HFFc6 (cell line): ENCODE measurements at regions not wholly inside any gene's neighbourhood (a gene's known extent, or its start where the extent isn't known, plus 50 kb on each side); places are given as distances from the start of the nearest gene placed in this dataset.

Experiments
- DNase-seq: peaks from one replicate; pipeline ENCODE4 v3.0.0-alpha.2; 2018
- H3K27ac Mint-ChIP-seq: 2 replicates; pipeline ENCODE4 v1.8.0; 2020; ENCODE audit warnings: mild to moderate bottlenecking, mixed read lengths
- H3K27me3 Mint-ChIP-seq: 2 replicates; pipeline ENCODE4 v1.8.0; 2021; ENCODE audit warnings: mild to moderate bottlenecking, moderate library complexity, mixed read lengths; ENCODE audit not compliant: insufficient read depth
- H3K36me3 Mint-ChIP-seq: 2 replicates; pipeline ENCODE4 v1.8.0; 2021; ENCODE audit warnings: low read depth, mixed read lengths
- H3K4me1 Mint-ChIP-seq: 2 replicates; pipeline ENCODE4 v1.8.0; 2020; ENCODE audit warnings: low read depth, mixed read lengths
- H3K4me3 Mint-ChIP-seq: 2 replicates; pipeline ENCODE4 v1.8.0; 2020; ENCODE audit warnings: mild to moderate bottlenecking, moderate library complexity, mixed read lengths
- H3K9me3 Mint-ChIP-seq: 2 replicates; pipeline ENCODE4 v1.8.0; 2020; ENCODE audit warnings: mild to moderate bottlenecking, mixed read lengths
- TF ChIP-seq, protein P1 (sequence below): fragments of 200-600 bp; sonication (generic); IDR thresholded peaks from 2 replicates; pipeline ENCODE4 v1.5.0; 2021; ENCODE audit warnings: antibody characterized with exemption, mild to moderate bottlenecking

DNA sequence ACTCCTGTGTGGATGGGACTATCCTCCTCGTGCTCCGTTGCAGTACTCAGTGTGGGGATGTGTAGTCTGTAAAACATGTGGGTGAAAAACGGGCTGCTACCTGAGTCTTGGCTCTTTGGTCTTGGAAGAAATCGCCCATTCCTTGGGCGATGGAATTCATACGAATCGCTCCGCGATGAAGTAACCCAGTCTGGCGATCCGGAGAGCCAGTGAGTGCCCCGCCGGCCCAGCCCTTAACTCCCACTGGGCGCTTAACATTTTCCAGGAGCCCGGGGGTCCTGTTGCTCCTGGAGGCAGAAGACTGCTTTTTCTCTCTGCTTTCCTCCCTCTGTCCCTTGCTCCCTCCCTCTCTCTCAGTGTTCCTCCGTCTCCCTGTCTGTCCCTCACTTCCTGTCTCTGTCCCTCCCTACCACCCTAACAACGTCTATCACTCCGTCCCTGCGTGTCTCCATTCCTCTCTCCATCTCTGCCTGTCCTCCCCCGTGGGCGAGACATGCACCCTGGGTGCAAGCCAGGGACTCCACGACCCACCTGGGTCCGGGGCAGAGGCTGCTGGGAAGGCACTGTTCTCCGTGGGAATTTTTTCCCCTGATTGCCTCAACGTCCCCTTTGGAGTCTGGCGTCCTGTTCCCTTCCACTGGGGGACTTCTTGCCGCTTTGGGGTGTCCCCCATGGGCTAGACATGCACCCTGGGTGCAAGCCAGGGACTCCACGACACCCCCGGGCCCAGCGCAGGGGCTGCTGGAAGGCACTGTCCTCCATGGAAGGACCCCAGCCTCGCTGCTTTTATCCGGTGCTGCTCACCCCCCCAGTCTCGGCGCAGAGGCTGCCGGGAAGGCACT, 188.6 kb downstream of the ALG10 start:
- DNase-seq, result no peak
- TF ChIP-seq, protein P1, sequence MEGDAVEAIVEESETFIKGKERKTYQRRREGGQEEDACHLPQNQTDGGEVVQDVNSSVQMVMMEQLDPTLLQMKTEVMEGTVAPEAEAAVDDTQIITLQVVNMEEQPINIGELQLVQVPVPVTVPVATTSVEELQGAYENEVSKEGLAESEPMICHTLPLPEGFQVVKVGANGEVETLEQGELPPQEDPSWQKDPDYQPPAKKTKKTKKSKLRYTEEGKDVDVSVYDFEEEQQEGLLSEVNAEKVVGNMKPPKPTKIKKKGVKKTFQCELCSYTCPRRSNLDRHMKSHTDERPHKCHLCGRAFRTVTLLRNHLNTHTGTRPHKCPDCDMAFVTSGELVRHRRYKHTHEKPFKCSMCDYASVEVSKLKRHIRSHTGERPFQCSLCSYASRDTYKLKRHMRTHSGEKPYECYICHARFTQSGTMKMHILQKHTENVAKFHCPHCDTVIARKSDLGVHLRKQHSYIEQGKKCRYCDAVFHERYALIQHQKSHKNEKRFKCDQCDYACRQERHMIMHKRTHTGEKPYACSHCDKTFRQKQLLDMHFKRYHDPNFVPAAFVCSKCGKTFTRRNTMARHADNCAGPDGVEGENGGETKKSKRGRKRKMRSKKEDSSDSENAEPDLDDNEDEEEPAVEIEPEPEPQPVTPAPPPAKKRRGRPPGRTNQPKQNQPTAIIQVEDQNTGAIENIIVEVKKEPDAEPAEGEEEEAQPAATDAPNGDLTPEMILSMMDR, result no peak
- no peaks in the 10 kb centered on the region for H3K36me3 Mint-ChIP-seq
- no peaks in the 10 kb centered on the region; the same call in 1 of the 2 replicates for H3K27me3 Mint-ChIP-seq
- peaks cover 50% of the 10 kb centered on the region for H3K9me3 Mint-ChIP-seq
- no peak overlapping the region for H3K4me3 Mint-ChIP-seq
- no peak overlapping the region for H3K27ac Mint-ChIP-seq
- H3K4me1 Mint-ChIP-seq, result no peaks in the 10 kb centered on the region

DNA sequence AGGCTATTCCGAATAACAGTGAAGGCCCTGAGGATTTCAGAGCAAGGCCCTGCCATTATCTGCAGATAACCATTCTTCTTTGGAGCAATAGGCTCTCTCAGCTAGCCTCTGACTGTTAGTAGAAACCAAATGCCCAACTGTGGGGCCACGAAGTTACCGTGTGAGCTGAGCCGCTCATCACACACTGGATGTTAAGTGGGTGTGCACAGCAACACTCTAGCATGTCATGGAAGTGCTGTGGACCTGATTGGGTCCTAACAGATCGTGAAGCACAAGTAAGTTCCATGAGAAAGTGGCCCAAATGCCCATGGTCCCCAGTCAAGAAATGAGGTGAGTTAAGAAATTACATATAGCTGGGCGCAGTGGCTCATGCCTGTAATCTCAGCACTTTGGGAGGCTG, 190.4 kb downstream of the ALG10 start:
- Mint-ChIP-seq H3K36me3 (no peaks in the 10 kb centered on the region), H3K4me1 (peaks cover 8% of the 10 kb centered on the region; the same call in 1 of the 2 replicates), H3K4me3 (no peak overlapping the region), H3K9me3 (peaks cover 32% of the 10 kb centered on the region), H3K27ac (no peak overlapping the region), H3K27me3 (no peaks in the 10 kb centered on the region; the same call in none of the 2 replicates)
- DNase-seq, result no peak
- TF ChIP-seq, protein P1, result no peak

DNA sequence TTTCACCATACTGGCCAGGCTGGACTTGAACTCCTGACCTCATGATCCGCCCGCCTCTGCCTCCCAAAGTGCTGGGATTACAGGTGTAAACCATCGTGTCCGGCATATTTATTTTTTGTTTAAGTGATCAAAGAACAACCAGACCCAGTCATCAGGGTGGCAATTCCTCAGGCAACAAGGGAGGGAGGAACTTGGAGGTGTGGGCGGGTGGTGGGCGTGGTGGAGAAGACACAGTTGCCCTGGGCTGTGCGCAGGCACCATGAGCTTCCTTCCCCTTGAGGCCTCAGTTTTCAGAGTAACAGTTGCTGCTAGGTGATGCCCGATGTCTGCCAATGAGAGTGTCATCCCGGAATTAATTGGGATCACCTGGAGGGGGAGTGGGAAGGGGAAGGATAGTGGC, 191.7 kb downstream of the ALG10 start:
- Mint-ChIP-seq H3K9me3 (peaks cover 24% of the 10 kb centered on the region), H3K27me3 (no peaks in the 10 kb centered on the region; the same call in none of the 2 replicates), H3K4me3 (no peak overlapping the region)

DNA sequence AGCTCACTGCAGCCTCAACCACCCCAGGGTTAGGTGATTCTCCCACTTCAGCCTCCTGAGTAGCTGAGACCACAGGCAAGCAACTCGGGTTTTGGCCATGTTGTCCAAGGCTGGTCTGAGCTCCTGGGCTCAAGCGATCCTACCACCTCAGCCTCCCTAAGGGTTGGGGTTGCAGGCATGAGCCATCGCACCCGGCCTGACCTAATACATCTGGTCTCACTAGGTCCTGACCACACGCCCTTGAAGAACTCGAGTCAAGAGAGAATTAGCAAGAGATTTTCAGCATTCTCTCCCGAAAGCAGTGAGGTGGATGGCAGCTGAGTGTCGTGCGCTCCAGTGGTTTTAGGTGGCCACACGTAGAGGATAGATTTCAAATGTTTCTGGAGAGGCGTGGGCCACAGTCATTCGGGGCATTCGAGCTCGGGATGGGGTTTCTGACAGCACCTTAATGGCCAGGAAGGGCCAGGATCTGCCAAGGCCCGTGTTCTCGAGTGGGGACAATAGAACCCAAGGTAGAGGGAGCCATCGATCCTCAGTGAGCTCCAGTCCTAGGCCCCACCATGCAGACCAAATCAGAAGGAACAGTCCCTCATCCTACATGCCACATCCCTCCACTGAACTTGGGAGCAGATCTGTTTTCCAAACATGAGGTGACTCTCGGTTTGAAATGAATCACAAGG, 193.1 kb downstream of the ALG10 start:
- H3K27ac Mint-ChIP-seq, result no peak overlapping the region
- no peak overlapping the region for H3K4me3 Mint-ChIP-seq
- TF ChIP-seq, protein P1, result no peak
- H3K27me3 Mint-ChIP-seq, result no peaks in the 10 kb centered on the region; the same call in none of the 2 replicates
- H3K9me3 Mint-ChIP-seq, result peaks cover 11% of the 10 kb centered on the region
- H3K4me1 Mint-ChIP-seq, result peaks cover 8% of the 10 kb centered on the region; the same call in 1 of the 2 replicates
- H3K36me3 Mint-ChIP-seq, result no peaks in the 10 kb centered on the region
- DNase-seq, result no peak

More for the DNA sequence above, 191.7 kb downstream of the ALG10 start:
- H3K27ac Mint-ChIP-seq, result no peak overlapping the region
- TF ChIP-seq, protein P1, result no peak
- no peaks in the 10 kb centered on the region for H3K36me3 Mint-ChIP-seq
- DNase-seq, result no peak
- H3K4me1 Mint-ChIP-seq, result peaks cover 8% of the 10 kb centered on the region; the same call in 1 of the 2 replicates

DNA sequence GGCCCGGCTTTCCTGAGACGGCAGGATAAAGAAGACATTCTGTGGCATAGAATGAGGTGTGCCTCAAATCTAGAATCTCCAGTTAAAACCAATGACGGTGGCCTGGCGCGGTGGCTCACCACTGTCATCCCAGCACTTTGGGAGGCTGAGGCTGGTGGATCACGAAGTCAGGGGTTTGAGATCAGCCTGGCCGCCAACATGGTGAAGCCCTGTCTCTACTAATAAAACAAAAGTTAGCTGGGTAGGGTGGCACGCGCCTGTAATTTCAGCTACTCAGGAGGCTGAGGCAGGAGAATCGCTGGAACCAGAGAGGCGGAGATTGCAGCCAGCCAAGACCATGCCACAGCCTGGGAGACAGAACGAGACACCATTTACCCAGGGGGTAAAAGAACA, 193.6 kb downstream of the ALG10 start:
- Mint-ChIP-seq H3K27me3 (no peaks in the 10 kb centered on the region; the same call in none of the 2 replicates), H3K4me1 (peaks cover 8% of the 10 kb centered on the region; the same call in 1 of the 2 replicates), H3K9me3 (peaks cover 8% of the 10 kb centered on the region), H3K36me3 (no peaks in the 10 kb centered on the region), H3K4me3 (no peak overlapping the region), H3K27ac (no peak overlapping the region)
- TF ChIP-seq, protein P1, result no peak
- DNase-seq, result no peak
